Endothelial cell of umbilical vein (primary cell): ENCODE measurements at regions not wholly inside any gene's neighbourhood (a gene's known extent, or its start where the extent isn't known, plus 50 kb on each side); places are given as distances from the start of the nearest gene placed in this dataset.

Experiments used
- CTCF ChIP-seq, 2 donors: IDR thresholded peaks; 1 replicate in 1 of 2; 2 replicates in 1 of 2; pipeline ENCODE4 v1.5.1; 2011; ENCODE audit warnings: low read length in 2 of 2, mild to moderate bottlenecking in 2 of 2, moderate library complexity in 2 of 2, control low read depth in 1 of 2, inconsistent platforms in 1 of 2, low read depth in 1 of 2; ENCODE audit not compliant: insufficient read depth in 1 of 2; ENCODE audit errors: extremely low read depth in 1 of 2
- EZH2 ChIP-seq: IDR thresholded peaks from 2 replicates; pipeline ENCODE4 v1.6.1; 2012; ENCODE audit warnings: borderline replicate concordance, low read depth, mild to moderate bottlenecking, moderate library complexity, low read length, inconsistent platforms; ENCODE audit not compliant: severe bottlenecking
- FOS ChIP-seq: IDR thresholded peaks from 2 replicates; pipeline ENCODE4 v1.6.1; 2011; ENCODE audit warnings: mild to moderate bottlenecking, low read length, moderate library complexity, borderline replicate concordance; ENCODE audit not compliant: insufficient read depth
- GATA2 ChIP-seq: IDR thresholded peaks from 2 replicates; pipeline ENCODE4 v1.7.0; 2011; ENCODE audit warnings: low read depth, mild to moderate bottlenecking, moderate library complexity, mixed read lengths, low read length; ENCODE audit not compliant: insufficient read length, insufficient read depth
- JUN ChIP-seq: IDR thresholded peaks from 2 replicates; pipeline ENCODE4 v1.6.1; 2011; ENCODE audit warnings: borderline replicate concordance, low read depth; ENCODE audit not compliant: insufficient read length, insufficient read depth
- MAX ChIP-seq: IDR thresholded peaks from 2 replicates; pipeline ENCODE4 v1.6.1; 2011; ENCODE audit not compliant: insufficient read depth, insufficient read length
- POLR2A ChIP-seq: IDR thresholded peaks from 2 replicates; pipeline ENCODE4 v1.6.1; 2012; ENCODE audit warnings: low read depth, mild to moderate bottlenecking, control low read depth, low read length
- POLR2AphosphoS5 ChIP-seq: IDR thresholded peaks from 2 replicates; pipeline ENCODE4 v1.6.1; 2012; ENCODE audit warnings: low read depth, mild to moderate bottlenecking, control low read depth, low read length, moderate library complexity; ENCODE audit not compliant: insufficient read depth

- TF ChIP-seq MAX (no peak), POLR2AphosphoS5 (no peak), CTCF (IDR thresholded peaks at IDR 0.05; ENCODE audit: extremely low read depth in 1 of 2, insufficient read depth in 1 of 2, low read depth in 1 of 2, low read length in 2 of 2) (no peak), POLR2A (no peak), GATA2 (no peak), EZH2 (no peak), JUN (no peak), FOS (no peak)
Measured at GRCh38 chr17:14427900-14428647, 127.2 kb downstream of the HS3ST3B1 start.
